Urinary bladder (tissue), 3 donors: ENCODE measurements at regions not wholly inside any gene's neighbourhood (a gene's known extent, or its start where the extent isn't known, plus 50 kb on each side); places are given as distances from the start of the nearest gene placed in this dataset.

Experiments
- DNase-seq: peaks from one replicate; pipeline ENCODE4 v3.0.0-alpha.2; 2015; ENCODE audit errors: extremely low spot score
- H3K27ac ChIP-seq: one replicate; pipeline ENCODE4 v1.5.1; 2013; ENCODE audit warnings: low read depth, mild to moderate bottlenecking, moderate library complexity
- H3K36me3 ChIP-seq: one replicate; pipeline ENCODE4 v1.6.1; 2013; ENCODE audit warnings: mild to moderate bottlenecking, moderate library complexity; ENCODE audit not compliant: insufficient read depth
- H3K4me1 ChIP-seq: one replicate; pipeline ENCODE4 v1.6.1; 2013; ENCODE audit warnings: mild to moderate bottlenecking, moderate library complexity; ENCODE audit not compliant: insufficient read depth
- H3K4me3 ChIP-seq: one replicate; pipeline ENCODE4 v1.5.1; 2013; ENCODE audit warnings: low read depth, low read length
- WGBS: extraction: QIAGEN DNeasy Blood & Tissue Kit; methylation state at CpG from one replicate; pipeline ENCODE4 v1.1.7; 2013; 5-methylcytosine and 5-hydroxymethylcytosine counted together
- donor health status: healthy with polysubstance abuse.
- donor health status: healthy.

DNA sequence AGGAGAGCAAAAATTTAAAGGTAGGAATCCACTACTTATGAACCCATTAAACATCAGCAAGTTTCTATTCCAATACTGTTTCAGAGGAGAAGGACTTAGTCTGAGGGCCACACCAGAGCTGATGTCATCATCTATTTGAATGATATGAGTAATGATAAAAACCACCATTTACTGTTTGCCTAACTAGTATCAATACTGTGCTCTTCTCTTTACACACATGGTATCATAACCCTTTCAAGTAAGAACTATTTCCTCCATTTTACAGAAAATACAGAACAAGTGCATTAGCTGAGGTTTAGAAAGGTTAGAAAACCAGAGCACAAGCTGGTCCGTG, 651.3 kb upstream of the KIRREL3 start:
- DNase-seq = no peak
- H3K4me1 ChIP-seq = no peaks in the 10 kb centered on the region
- WGBS = 80% methylated on average over 1 of the region's 1 CpG

DNA sequence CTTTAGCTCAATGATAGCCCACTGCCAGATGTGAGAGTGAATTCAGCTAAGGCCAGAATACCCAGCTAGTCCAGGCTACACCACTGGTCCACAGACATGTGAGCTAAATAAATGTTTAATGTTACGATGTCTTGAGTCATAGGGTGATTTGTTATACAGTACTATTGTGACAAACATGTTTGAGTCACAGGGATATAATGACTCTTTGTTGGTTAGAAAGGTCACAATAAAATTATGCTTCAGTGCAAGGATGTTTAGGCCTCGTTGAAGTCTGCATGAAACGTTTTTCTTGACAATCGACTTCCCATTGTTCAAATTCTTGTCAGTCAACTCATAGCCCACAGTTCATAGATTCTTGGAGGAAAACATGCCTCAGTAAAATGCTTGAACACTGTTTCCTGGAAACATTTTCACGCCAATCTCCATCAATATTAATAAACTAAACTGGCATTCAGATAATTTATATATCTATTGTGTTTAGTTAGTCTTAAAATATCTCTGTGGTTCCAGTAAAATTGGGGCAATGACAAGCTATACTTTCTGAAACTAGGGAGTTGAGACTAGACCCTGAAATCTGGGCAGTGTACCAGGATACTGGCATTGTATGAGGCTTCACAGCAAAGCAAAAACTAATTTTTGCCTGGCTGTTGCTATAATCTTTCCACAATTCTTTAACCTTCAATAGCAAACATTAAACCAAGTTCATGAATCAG, 650.8 kb upstream of the KIRREL3 start:
- Histone ChIP-seq H3K4me3 (no peak overlapping the region), H3K27ac (no peak overlapping the region), H3K4me1 (no peaks in the 10 kb centered on the region), H3K36me3 (no peaks in the 10 kb centered on the region)
- WGBS = 78% methylated on average over 5 of the region's 5 CpGs
- DNase-seq = no peak

More for the DNA sequence above, 651.3 kb upstream of the KIRREL3 start:
- Histone ChIP-seq H3K36me3 (no peaks in the 10 kb centered on the region), H3K4me3 (no peak overlapping the region), H3K27ac (no peak overlapping the region)

DNA sequence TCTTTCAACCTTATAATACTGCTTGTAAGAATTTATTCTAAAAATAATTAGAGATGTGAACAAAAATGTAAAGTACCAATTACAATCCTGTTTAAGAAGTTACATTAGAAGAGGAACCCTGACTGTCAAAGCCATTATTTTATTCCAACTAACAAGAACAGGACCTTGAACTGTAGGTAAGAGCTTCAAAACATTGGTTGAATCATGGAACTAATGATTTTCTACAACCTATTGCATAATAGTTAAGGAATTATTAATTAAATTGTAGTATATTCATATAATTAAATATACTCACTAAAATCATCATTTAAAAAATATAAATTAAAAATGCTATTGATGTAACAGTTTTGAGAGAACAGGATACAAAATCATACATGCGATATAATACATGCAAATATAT, 649.4 kb upstream of the KIRREL3 start:
- H3K36me3 ChIP-seq = no peaks in the 10 kb centered on the region
- no peaks in the 10 kb centered on the region for H3K4me1 ChIP-seq
- H3K27ac ChIP-seq = no peak overlapping the region
- 100% methylated on average over 1 of the region's 1 CpG for WGBS
- no peak for DNase-seq
- H3K4me3 ChIP-seq = no peak overlapping the region

DNA sequence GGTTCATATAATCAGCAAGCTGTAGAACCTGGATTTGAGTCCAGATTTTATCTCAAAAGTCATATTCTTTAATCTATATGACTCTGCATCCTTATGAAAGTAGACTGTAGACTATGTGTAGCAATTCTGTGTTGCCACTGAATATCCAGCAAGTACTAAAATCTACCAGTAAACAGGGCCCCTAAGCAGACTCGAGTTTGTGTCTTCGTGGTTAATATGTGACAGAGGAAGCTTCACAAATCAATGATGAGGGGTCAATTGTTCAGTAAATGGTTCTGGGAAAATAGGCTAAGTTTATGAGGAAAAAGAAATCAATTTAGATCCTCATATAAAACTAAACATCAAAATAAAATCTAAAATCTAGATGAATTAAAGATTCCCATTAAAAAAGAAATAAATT, 648.5 kb upstream of the KIRREL3 start:
- Histone ChIP-seq H3K4me1 (no peaks in the 10 kb centered on the region), H3K27ac (no peak overlapping the region), H3K4me3 (no peak overlapping the region), H3K36me3 (no peaks in the 10 kb centered on the region)
- WGBS = 77% methylated on average over 2 of the region's 2 CpGs
- DNase-seq = no peak

DNA sequence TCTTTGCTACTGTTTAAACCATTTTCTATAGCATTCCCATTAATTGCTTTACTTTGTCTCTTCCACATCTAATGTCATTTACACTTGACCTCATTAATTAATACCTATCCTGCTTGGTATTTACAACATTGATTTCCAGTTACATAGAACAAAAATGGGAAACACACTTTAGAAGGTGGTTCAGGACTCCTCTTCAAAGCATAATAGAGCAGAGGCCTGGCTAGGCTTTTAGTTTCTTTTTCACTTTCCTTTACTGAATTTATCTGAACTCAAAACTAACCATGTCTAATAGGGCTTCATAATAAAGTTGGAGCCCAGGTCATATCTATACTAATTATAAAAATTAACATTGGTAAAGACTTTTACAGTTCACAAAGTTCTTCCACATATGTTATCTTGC, 648.0 kb upstream of the KIRREL3 start:
- Histone ChIP-seq H3K4me1 (no peaks in the 10 kb centered on the region), H3K4me3 (no peak overlapping the region), H3K27ac (no peak overlapping the region), H3K36me3 (no peaks in the 10 kb centered on the region)
- no peak for DNase-seq

DNA sequence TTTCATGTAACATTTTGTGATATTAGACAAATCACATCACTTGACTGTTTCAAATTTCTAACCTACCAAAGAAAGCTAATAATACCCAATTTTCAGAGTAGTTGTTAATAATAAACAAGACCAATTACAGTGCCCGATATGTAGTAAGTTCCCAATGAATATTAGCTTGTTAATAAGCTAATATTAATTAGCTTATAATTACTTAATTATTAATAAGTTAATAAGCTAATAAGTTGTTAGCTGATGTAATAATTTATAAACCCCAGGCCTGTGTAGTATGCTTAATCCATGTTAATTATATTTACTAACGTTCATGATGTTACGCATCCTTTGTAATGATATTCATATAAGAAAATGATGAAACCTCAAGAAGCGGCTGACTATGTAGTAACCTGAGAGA, 643.8 kb upstream of the KIRREL3 start:
- no peak overlapping the region for H3K27ac ChIP-seq
- 97% methylated on average over 4 of the region's 4 CpGs for WGBS
- DNase-seq = no peak
- H3K4me3 ChIP-seq = no peak overlapping the region
- no peaks in the 10 kb centered on the region for H3K4me1 ChIP-seq
- no peaks in the 10 kb centered on the region for H3K36me3 ChIP-seq

DNA sequence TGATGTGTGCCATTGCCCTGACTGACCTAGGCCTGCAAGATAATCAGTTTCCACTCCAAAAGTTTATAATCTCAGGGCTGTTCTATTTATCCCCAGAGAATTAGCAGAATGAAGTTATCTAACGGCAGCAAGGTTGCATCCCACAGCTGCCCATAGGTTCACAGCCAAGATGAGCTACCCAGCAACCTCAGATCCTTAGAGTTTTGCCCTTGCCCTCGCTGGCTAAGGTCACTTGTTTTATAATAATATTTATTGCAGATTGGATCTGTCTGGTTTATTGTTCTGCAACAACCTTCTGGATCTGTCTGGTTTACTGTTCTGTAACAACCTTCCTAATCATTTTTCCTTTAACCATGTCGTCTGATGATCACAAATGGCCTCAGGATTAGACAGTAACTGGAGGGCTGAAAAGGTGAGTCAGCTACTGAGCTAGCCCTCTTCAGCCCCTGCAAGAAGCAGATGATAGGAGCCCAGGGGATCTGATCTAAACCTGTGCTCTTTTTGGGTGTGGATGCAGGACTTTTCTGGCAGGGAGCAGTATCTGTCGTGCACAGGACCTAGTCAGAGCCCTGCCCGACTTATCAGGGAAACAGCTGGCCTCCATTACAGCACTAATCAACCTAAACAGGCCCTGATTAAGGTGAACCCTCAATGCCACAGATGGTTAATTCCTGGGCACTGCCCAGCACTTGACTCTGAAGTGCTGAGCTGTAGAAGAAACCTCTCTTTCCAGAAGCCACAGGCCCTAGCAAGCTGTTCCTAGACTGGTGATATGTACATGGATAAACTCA, 642.9 kb upstream of the KIRREL3 start:
- 46% methylated on average over 5 of the region's 5 CpGs for WGBS
- Histone ChIP-seq H3K36me3 (no peaks in the 10 kb centered on the region), H3K27ac (no peak overlapping the region), H3K4me3 (no peak overlapping the region), H3K4me1 (no peaks in the 10 kb centered on the region)
- DNase-seq = no peak

DNA sequence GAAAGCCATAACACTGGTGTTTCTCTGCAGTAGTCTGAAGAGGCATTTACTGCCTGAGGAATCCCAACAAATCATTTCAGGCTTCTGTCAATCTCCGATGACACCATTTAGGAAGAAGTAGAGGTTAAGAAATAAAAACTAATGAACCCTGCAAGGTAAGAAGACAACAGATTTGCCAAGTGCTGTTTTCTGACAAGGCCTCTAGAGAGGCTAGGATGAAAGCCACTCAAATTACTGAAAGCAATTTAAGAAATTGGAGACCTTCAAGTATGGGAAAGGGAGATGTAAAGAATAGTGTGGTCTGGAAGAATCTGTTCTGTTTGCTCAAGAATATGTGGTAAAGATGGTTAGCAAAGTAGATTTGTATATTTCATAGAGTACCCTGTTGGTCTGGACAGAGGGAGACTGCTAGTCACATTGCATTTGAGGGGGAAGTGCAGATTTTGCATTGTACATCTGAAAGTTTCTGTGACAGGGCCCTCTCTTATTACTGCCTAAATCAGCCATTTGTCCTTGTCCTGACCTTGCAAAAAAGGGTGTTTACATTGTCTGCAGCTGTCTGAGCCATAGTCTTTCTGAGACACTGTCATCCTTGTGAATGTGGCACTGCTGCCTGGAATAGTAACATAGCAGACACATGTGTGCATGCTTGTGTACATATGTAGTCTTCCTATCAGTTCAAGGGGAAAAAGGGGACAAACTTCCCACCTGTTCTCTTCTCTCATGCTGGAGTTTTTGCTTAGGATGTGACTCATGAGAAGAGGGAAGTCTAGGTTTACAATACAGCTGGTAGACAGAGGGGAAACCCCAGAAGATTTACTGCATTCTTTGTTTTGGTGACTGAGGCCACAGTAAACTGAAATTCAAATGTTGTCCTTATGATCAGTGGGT, 640.2 kb upstream of the KIRREL3 start:
- Histone ChIP-seq H3K27ac (no peak overlapping the region), H3K4me3 (no peak overlapping the region), H3K4me1 (no peaks in the 10 kb centered on the region), H3K36me3 (no peaks in the 10 kb centered on the region)
- no peak for DNase-seq
- WGBS = 93% methylated on average over 1 of the region's 1 CpG

DNA sequence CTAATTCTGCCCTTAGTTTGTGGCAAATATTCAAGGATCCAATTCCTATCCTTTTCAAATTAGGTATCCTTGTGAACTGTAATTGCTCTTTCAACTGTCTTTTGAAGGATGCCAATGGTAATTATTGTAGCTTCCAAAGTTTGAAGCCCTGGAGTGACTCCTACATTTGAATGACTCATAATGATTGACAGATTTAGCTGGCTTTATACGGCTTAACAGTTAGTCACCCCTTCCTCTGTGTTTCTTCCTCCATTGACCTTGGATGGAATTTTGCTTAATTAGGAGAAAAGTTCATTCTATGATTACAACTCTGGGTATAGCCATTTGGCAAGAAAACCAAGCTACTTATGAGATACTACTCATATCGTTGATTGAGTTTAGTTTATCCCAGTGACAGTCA, 639.3 kb upstream of the KIRREL3 start:
- DNase-seq = no peak
- WGBS = 75% methylated on average over 2 of the region's 2 CpGs
- Histone ChIP-seq H3K4me3 (no peak overlapping the region), H3K36me3 (no peaks in the 10 kb centered on the region), H3K4me1 (no peaks in the 10 kb centered on the region), H3K27ac (no peak overlapping the region)

DNA sequence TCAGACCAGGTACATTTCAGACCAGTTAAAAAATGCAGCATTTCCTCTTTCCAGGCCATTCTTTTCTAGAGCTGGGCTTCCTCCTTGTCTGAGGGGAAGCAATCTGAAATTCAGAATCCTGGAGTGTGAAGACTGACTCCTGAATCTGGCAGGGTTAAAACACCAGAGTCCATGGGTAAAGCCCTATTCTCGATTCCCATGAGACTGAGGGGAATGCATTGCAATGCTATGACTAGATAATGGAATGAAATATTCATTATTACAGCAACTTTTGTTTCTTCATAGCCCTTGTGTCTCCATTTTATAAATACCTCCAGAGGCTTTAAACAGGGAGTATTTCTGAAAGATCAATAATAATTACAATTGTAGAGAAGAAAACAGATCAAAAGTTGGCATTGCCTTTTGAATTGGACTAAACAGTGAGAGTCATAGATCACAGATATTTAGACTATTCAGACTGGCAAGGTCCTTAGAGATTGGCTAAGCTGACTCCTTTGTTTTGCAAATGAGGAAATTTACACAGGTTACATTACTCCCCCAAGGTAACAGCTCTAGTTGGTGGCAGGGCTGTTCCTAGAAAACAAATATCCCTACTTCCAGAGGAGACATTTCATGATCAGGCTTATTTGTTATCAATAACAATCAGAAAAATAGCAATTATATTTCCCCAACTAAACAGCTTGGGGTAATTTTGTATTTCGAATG, 632.6 kb upstream of the KIRREL3 start:
- no peak for DNase-seq
- no peak overlapping the region for H3K27ac ChIP-seq
- no peaks in the 10 kb centered on the region for H3K4me1 ChIP-seq
- H3K36me3 ChIP-seq = no peaks in the 10 kb centered on the region
- 73% methylated on average over 2 of the region's 2 CpGs for WGBS
- no peak overlapping the region for H3K4me3 ChIP-seq

DNA sequence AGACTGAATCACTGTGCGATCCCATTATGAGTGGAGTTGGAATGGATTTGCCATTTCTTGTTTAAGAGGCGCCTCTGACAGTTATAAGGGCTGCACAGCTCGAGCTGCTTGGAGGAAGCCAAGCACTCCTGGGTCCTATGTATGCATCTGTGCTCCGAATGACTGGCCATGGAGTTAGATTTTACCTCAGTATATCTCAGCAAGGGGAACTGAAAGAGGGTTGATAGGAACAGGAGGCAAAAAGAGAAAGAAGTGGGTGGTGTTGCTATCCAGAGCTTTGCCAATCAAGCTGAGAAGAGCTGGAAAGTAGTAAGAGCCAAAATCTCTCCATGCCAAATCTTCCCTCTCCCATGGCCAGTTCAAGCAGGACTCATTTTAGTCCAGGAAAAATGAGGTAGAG, 632.0 kb upstream of the KIRREL3 start:
- H3K4me1 ChIP-seq = no peaks in the 10 kb centered on the region
- no peak for DNase-seq
- no peak overlapping the region for H3K27ac ChIP-seq
- no peak overlapping the region for H3K4me3 ChIP-seq
- 79% methylated on average over 4 of the region's 4 CpGs for WGBS
- no peaks in the 10 kb centered on the region for H3K36me3 ChIP-seq

DNA sequence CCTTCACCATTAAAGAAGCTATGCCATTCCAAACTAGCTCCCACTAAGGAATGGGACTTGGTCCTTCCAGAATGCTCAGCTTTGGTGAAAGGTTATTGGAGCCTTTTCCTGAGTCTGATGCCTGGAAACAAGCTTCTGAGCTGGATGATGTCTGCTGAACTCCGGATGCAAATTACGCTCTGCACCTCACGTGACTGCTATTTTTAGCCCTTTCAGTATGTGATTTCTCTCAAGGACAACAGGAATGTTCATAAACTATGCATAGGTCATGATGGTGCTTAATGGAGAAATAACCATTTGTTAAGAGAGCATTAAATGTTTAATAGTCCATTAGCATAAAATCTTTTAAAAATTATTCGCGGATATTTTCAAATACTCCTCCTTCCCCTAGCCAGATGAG, 631.4 kb upstream of the KIRREL3 start:
- 80% methylated on average over 5 of the region's 5 CpGs for WGBS
- Histone ChIP-seq H3K27ac (no peak overlapping the region), H3K36me3 (no peaks in the 10 kb centered on the region), H3K4me3 (no peak overlapping the region), H3K4me1 (no peaks in the 10 kb centered on the region)
- no peak for DNase-seq

DNA sequence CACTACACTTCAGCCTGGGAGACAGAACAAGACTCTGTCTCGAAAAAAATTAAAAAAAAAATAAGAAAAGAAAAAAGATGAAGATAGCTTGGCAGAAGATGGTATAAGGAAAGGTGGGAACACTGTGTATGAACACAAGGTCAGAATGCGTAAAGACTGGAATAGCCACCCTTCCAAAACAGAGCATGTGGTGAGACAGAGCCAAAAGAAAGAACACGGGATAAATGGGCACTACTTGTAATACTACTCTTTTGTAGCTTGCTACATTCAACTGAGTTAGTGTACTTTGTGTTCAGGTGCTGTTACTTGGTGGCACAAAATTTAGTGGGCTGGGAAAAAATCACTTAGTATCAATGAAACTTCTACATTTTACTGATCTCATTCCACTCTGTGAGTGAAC, 628.6 kb upstream of the KIRREL3 start:
- H3K27ac ChIP-seq = no peak overlapping the region
- H3K4me1 ChIP-seq = no peaks in the 10 kb centered on the region
- no peak for DNase-seq
- whole genome bisulfite sequencing = 91% methylated on average over 3 of the region's 3 CpGs
- H3K4me3 ChIP-seq = no peak overlapping the region
- no peaks in the 10 kb centered on the region for H3K36me3 ChIP-seq
